ENCODE measurements at regions not wholly inside any gene's neighbourhood (a gene's known extent, or its start where the extent isn't known, plus 50 kb on each side); places are given as distances from the start of the nearest gene placed in this dataset.

DNA sequence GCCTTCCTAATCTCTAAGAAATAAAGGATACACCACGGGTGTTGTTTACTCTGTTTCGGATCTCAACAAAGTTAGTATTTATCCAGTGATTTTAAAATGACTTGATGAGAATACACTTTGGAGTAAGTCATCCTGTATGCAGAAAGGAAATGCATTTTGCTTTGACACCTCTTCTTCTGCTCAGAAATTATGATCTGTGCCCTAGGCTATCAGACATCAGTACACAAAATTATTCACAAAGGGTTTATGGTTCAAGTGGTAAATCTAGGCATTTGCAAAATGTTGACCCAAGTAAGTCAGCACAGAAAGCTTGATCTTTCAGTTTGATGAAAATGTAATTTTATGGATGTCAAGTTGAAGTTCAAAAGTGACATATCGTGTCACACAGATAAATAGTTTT, 248.5 kb downstream of the ATP23 start:
- peaks cover 11% of the 10 kb centered on the region for H3K9me3 Mint-ChIP-seq
- DNase-seq (ENCODE audit: low spot score), result no peak
- no peak overlapping the region for H3K27ac Mint-ChIP-seq
- intact Hi-C loops (cut with micrococcal nuclease), result no loop called here
- H3K4me1 Mint-ChIP-seq (ENCODE audit: low read depth), result no peaks in the 10 kb centered on the region
- H3K27me3 Mint-ChIP-seq (ENCODE audit: low read depth), result no peaks in the 10 kb centered on the region
- H3K4me3 Mint-ChIP-seq (ENCODE audit: low read depth), result no peak overlapping the region
- H3K36me3 Mint-ChIP-seq (ENCODE audit: low read depth), result no peaks in the 10 kb centered on the region

DNA sequence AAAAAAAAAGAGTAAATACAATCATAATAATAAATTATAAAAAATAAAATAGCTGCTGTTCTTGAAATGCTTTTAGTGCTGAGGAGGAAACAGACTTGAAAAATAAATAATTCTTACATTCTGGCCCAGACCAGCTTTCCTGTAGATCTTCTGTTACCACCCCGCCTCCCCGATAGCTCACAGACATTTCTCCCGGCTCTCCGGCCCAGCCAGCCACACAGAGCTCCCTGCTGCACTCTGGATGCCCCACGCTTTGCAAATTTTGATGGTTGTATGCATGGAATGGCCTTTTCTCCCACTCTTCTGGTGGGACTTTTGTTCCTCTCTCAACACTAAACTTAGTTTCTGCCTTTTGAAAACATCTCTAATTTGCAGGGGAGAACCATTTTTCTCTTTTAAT, 249.3 kb downstream of the ATP23 start:
- Mint-ChIP-seq H3K4me3 (ENCODE audit: low read depth) (no peak overlapping the region), H3K27ac (no peak overlapping the region), H3K27me3 (ENCODE audit: low read depth) (no peaks in the 10 kb centered on the region), H3K9me3 (peaks cover 11% of the 10 kb centered on the region), H3K36me3 (ENCODE audit: low read depth) (no peaks in the 10 kb centered on the region), H3K4me1 (ENCODE audit: low read depth) (no peaks in the 10 kb centered on the region)
- intact Hi-C loops (cut with micrococcal nuclease), result no loop called here
- DNase-seq (ENCODE audit: low spot score), result no peak

DNA sequence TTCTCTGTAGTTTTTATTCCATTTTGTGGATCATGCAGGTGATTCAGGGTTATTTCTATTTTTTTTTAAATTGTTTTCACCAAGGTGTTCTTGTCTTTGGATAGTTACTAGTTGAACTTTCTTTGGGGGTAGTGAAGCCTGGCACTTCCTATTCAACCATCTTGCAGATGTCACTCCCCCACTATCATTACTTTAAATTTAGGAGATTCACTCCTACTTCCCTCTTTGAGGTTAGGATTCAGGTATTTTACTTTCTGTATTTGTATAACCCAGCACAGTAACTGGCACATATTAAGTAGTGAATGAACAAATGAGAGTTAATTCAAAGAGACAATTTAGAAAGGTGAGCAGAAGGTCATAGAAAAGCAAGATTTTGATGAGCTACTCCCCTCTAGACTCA, 255.6 kb downstream of the ATP23 start:
- DNase-seq (ENCODE audit: low spot score), result no peak
- Mint-ChIP-seq H3K4me3 (ENCODE audit: low read depth) (no peak overlapping the region), H3K9me3 (no peaks in the 10 kb centered on the region), H3K27ac (no peak overlapping the region), H3K4me1 (ENCODE audit: low read depth) (no peaks in the 10 kb centered on the region), H3K27me3 (ENCODE audit: low read depth) (no peaks in the 10 kb centered on the region), H3K36me3 (ENCODE audit: low read depth) (no peaks in the 10 kb centered on the region)
- intact Hi-C loops (cut with micrococcal nuclease), result no loop called here

DNA sequence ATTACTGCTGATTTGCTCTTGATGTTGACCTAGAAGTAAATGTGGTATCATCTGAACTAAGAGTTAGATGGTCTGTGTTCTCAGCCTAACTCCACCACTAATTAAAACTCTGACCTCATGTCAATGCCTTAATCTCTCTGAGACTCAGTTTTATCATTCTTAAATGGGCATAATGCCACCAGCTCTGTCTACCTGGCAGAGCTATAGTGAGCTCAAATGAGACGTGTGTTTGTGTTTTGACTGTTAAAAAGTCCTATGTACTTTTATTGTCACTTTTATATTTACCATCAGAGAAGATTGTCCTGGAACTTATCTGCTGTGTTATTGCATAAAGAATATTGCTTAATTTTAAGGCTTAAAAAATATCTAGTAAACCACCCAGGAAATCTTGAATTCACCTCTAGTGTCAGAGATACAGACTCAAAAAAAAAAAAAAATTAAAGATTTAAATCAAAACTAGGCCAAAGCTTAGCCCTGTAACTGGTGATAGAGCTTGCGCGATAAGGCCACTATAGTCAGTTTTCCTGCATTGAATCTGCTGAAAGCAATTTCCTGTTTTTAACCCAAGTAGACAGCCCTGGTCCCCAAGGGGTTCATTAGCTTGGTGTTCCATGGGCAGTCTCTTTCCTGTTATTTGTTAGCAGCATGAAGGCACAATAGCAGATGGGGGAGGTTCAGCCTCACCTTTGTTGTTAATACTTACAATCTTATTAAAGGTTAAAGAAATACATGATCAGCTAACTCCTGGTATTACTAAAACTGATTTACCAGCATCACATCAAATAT, 261.8 kb downstream of the ATP23 start:
- H3K27ac Mint-ChIP-seq, result no peak overlapping the region
- no peak overlapping the region for H3K4me3 Mint-ChIP-seq (ENCODE audit: low read depth)
- no peaks in the 10 kb centered on the region for H3K4me1 Mint-ChIP-seq (ENCODE audit: low read depth)
- no peaks in the 10 kb centered on the region for H3K9me3 Mint-ChIP-seq
- H3K36me3 Mint-ChIP-seq (ENCODE audit: low read depth), result no peaks in the 10 kb centered on the region
- no peaks in the 10 kb centered on the region for H3K27me3 Mint-ChIP-seq (ENCODE audit: low read depth)
- DNase-seq (ENCODE audit: low spot score), result no peak
- intact Hi-C loops (cut with micrococcal nuclease), result no loop called here

DNA sequence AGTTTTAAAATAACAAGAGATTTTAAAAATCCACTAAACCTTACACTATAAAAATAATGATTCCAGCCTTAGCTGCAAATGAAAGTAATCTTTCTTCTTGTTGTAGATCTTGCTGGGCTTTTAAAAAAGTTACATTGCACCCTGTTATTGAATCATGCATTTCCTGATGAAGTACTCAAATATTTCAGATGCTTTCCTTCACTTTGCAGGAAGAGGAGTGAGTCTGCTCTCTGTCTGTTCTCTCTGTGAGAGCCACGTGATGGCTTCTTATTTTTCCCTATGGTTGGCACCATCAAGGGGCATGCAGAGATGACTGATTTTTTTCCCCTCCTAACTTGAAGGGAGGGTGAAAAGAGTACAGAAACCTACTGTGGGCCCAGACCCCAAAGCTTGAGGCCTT, 262.7 kb downstream of the ATP23 start:
- intact Hi-C loops (cut with micrococcal nuclease), result no loop called here
- no peaks in the 10 kb centered on the region for H3K36me3 Mint-ChIP-seq (ENCODE audit: low read depth)
- no peak overlapping the region for H3K4me3 Mint-ChIP-seq (ENCODE audit: low read depth)
- H3K27ac Mint-ChIP-seq, result no peak overlapping the region
- H3K9me3 Mint-ChIP-seq, result no peaks in the 10 kb centered on the region
- no peak for DNase-seq (ENCODE audit: low spot score)
- H3K27me3 Mint-ChIP-seq (ENCODE audit: low read depth), result no peaks in the 10 kb centered on the region
- H3K4me1 Mint-ChIP-seq (ENCODE audit: low read depth), result no peaks in the 10 kb centered on the region

DNA sequence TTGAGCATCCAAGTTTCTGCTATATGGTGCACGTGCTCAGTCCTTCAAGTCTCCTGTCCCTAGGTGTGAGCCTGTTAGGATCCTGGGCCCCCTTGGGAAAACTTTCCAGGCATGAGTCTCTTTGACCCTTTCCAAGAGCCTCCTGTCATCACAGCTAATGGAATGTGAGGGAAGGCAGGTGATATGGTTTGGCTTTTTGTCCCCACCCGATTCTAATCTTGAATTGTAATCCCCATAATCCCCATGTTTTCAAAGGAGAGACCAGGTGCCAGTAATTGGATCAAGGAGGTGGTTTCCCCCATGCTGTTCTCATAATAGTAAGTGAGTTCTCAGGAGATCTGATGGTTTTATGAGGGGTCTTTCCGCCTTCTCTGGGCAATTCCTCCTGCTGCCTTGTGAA, 265.5 kb downstream of the ATP23 start:
- no peaks in the 10 kb centered on the region for H3K9me3 Mint-ChIP-seq
- no peak overlapping the region for H3K4me3 Mint-ChIP-seq (ENCODE audit: low read depth)
- DNase-seq (ENCODE audit: low spot score), result no peak
- intact Hi-C loops (cut with micrococcal nuclease), result no loop called here
- no peaks in the 10 kb centered on the region for H3K27me3 Mint-ChIP-seq (ENCODE audit: low read depth)
- no peak overlapping the region for H3K27ac Mint-ChIP-seq
- no peaks in the 10 kb centered on the region for H3K36me3 Mint-ChIP-seq (ENCODE audit: low read depth)
- no peaks in the 10 kb centered on the region for H3K4me1 Mint-ChIP-seq (ENCODE audit: low read depth)

DNA sequence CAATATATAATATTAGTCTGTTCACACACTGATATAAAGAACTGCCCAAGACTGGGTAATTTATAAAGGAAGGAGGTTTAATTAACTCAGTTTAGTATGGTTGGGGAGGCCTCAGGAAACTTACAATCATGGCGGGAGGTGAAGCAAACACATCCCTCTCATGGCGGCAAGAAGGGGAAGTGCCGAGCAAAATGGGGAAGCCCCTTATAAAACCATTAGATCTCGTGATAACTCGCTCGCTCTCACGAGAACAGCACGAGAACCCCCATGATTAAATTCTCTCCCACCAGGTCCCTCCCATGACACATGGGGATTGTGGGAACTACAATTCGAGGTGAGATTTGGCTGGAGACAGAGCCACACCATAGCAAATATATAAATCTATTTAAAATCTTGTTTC, 269.8 kb downstream of the ATP23 start:
- Mint-ChIP-seq H3K4me1 (ENCODE audit: low read depth) (no peaks in the 10 kb centered on the region), H3K4me3 (ENCODE audit: low read depth) (no peak overlapping the region), H3K36me3 (ENCODE audit: low read depth) (no peaks in the 10 kb centered on the region), H3K27me3 (ENCODE audit: low read depth) (no peaks in the 10 kb centered on the region), H3K9me3 (no peaks in the 10 kb centered on the region), H3K27ac (no peak overlapping the region)
- intact Hi-C loops (cut with micrococcal nuclease), result no loop called here
- no peak for DNase-seq (ENCODE audit: low spot score)

DNA sequence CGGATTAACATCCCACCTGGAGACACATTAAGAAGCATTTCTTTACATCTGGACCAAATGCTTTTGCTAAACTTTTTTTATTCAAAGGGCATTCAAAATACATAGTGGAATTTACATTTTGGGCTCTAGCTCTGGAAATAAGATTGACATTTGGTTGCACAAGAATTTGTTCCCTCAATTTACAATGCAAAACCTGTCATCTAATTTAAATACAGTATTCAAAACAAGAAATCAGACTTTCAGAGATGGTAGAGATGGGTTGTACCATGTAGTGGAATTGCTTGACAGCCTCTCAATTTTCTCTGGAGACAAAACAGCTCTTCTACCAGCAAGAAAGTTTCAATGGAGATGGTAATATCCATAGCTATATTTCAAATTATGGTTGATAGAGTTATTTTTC, 275.8 kb downstream of the ATP23 start:
- Mint-ChIP-seq H3K27me3 (ENCODE audit: low read depth) (no peaks in the 10 kb centered on the region), H3K9me3 (no peaks in the 10 kb centered on the region), H3K4me3 (ENCODE audit: low read depth) (no peak overlapping the region), H3K4me1 (ENCODE audit: low read depth) (no peaks in the 10 kb centered on the region), H3K27ac (no peak overlapping the region), H3K36me3 (ENCODE audit: low read depth) (no peaks in the 10 kb centered on the region)
- DNase-seq (ENCODE audit: low spot score), result no peak
- intact Hi-C loops (cut with micrococcal nuclease), result no loop called here

DNA sequence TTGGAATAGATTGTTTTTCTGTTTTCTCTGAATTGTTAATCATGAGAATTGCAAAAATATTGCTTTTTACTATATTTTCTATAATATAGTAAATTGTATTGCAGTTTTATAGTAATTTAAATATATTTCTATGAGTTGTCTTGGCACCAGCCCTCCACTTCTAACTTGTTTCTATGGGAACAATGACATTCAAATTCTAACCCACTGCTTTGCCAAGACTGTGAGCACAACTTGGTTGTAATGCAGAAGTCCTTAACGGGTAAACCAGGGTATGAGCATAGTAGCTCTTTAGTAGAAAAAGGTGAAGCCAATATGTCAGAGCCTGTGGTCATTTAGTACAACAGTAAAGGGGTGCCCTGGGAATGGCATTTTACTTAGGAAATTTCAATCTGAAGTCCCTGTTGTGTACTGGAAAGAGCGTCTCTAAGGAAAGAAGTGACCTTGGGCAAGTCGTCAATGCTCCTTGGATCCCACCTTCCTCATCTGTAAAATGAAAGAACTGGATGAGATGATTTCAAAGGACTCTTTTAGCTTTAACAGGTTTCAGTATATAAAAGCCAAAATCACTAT, 283.3 kb downstream of the ATP23 start:
- DNase-seq (ENCODE audit: low spot score), result no peak
- Mint-ChIP-seq H3K9me3 (peaks cover 4% of the 10 kb centered on the region), H3K36me3 (ENCODE audit: low read depth) (no peaks in the 10 kb centered on the region), H3K4me1 (ENCODE audit: low read depth) (no peaks in the 10 kb centered on the region), H3K27ac (no peak overlapping the region), H3K27me3 (ENCODE audit: low read depth) (no peaks in the 10 kb centered on the region), H3K4me3 (ENCODE audit: low read depth) (no peak overlapping the region)
- intact Hi-C loops (cut with micrococcal nuclease), result no loop called here

DNA sequence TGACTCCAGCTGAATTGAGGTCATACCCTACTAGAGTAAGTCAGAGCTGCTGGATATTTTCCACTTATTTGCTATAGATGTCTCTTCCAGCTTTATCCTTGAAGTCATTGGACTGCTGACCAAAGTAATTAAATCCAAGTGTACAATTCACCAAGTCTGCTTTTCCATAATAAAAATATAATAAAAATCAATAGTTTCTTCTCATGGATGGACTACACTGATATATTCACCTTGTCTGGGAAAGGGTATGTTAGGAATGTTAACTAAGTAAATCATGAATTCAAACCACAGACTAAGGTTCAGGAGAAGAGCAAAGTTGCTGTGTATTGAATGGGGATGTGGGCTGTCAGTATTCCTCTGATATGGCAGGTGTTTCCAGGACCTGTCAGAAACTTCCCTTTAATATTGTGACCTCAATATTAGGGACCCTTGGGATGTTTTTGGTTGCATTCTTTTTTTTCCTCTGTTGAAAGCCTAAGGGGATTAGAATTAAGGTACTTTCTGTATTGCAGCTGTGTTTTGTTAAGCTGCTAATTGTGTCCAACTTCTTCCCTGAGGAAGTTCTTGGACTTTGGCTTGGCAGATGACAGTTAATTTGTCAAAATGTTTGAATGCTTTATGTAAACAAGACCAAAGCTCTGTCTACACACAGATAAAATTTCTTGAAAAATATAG, 284.0 kb downstream of the ATP23 start:
- DNase-seq (ENCODE audit: low spot score), result no peak
- H3K27me3 Mint-ChIP-seq (ENCODE audit: low read depth), result no peaks in the 10 kb centered on the region
- H3K4me1 Mint-ChIP-seq (ENCODE audit: low read depth), result no peaks in the 10 kb centered on the region
- intact Hi-C loops (cut with micrococcal nuclease), result no loop called here
- no peaks in the 10 kb centered on the region for H3K36me3 Mint-ChIP-seq (ENCODE audit: low read depth)
- H3K9me3 Mint-ChIP-seq, result peaks cover 4% of the 10 kb centered on the region
- H3K4me3 Mint-ChIP-seq (ENCODE audit: low read depth), result no peak overlapping the region
- H3K27ac Mint-ChIP-seq, result no peak overlapping the region

DNA sequence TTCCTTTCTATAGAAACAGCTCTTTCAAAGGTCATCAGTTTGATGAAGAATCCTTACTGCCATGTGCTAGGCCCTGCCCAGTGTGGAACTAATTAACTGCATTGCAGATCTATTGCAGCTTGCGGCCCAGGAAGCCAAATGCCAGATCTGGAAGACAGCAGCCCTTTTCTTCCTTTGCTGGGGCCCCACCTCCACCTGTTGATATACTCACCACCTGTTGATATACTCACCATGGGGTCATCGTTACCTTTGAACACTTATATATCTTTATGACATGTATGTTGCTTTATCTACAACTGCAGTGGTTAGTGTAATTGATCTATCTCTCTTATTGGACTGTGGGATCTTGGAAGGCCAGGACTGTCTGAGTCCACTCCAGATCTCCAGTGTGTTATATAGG, 292.5 kb downstream of the ATP23 start:
- no peak overlapping the region for H3K27ac Mint-ChIP-seq
- no peak for DNase-seq (ENCODE audit: low spot score)
- intact Hi-C loops (cut with micrococcal nuclease), result no loop called here
- no peaks in the 10 kb centered on the region for H3K27me3 Mint-ChIP-seq (ENCODE audit: low read depth)
- H3K36me3 Mint-ChIP-seq (ENCODE audit: low read depth), result no peaks in the 10 kb centered on the region
- H3K4me1 Mint-ChIP-seq (ENCODE audit: low read depth), result no peaks in the 10 kb centered on the region
- no peak overlapping the region for H3K4me3 Mint-ChIP-seq (ENCODE audit: low read depth)
- H3K9me3 Mint-ChIP-seq, result no peaks in the 10 kb centered on the region

DNA sequence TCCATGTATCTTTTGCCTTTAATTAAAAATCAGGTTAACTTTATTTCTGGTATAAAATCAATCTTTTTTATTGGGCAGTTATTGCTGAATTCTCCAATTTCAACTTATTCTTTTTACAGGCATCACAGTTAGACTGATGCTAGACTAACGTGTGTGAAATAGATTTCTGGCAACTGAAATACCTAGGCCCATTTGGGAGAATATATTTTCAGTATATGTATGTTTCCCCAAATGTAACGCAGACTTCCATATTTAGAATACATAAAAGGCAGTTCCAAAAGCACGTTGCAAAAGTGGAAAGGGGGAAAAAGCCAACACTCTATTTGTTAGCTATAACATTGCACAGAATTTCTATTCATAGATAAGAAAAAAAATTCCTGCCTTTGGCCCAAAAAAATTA, 297.0 kb downstream of the ATP23 start:
- no peaks in the 10 kb centered on the region for H3K27me3 Mint-ChIP-seq (ENCODE audit: low read depth)
- no peak overlapping the region for H3K4me3 Mint-ChIP-seq (ENCODE audit: low read depth)
- no peak for DNase-seq (ENCODE audit: low spot score)
- H3K9me3 Mint-ChIP-seq, result no peaks in the 10 kb centered on the region
- intact Hi-C loops (cut with micrococcal nuclease), result no loop called here
- no peak overlapping the region for H3K27ac Mint-ChIP-seq
- no peaks in the 10 kb centered on the region for H3K4me1 Mint-ChIP-seq (ENCODE audit: low read depth)
- H3K36me3 Mint-ChIP-seq (ENCODE audit: low read depth), result no peaks in the 10 kb centered on the region

DNA sequence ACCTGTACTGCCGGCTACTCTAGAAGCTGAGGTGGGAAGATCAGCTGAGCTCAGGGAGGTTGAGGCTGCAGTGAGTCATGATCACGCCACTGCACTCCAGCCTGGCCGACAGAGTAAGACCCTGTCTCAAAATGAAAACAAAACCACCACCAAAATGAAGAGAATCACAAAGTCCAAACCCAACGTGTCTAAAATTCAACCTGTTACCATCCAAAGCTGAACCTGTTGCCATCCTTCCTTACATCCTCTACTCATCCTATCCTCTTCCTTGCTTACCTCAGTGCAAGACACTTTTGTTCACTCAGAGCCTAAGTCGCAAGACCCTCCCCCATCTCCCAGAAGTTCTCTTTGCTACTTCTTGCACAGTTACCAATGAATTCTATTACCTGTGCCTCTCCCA, 299.7 kb downstream of the ATP23 start:
- Mint-ChIP-seq H3K9me3 (no peaks in the 10 kb centered on the region), H3K27me3 (ENCODE audit: low read depth) (no peaks in the 10 kb centered on the region), H3K27ac (no peak overlapping the region), H3K4me3 (ENCODE audit: low read depth) (no peak overlapping the region), H3K36me3 (ENCODE audit: low read depth) (no peaks in the 10 kb centered on the region), H3K4me1 (ENCODE audit: low read depth) (no peaks in the 10 kb centered on the region)
- DNase-seq (ENCODE audit: low spot score), result no peak
- intact Hi-C loops (cut with micrococcal nuclease), result no loop called here

All from activated T-helper 2 cell treated with anti-CD3 and anti-CD28 coated beads, Interferon-gamma antibody, Interleukin-2, Interleukin-4, amounts not matched to agents 10 μg/mL and 5 μg/mL and 100 μg/mL, durations not matched to agents 14 hours and 24 hours and 36 hours (primary cell).